HEK293 (cell line): ENCODE measurements at regions not wholly inside any gene's neighbourhood (a gene's known extent, or its start where the extent isn't known, plus 50 kb on each side); places are given as distances from the start of the nearest gene placed in this dataset.

Source experiments
- CTCF ChIP-seq: fragments of 450-650 bp; formaldehyde crosslinking; IDR thresholded peaks from 2 replicates; pipeline ENCODE4 v1.5.1; 2016; ENCODE audit warnings: missing biosample characterization, missing genetic modification characterization
- PRDM1 ChIP-seq: fragments of 450-650 bp; formaldehyde crosslinking; IDR thresholded peaks from 2 replicates; pipeline ENCODE4; 2016; ENCODE audit warnings: missing biosample characterization, missing genetic modification characterization
- ZEB2 ChIP-seq: fragments of 450-650 bp; formaldehyde crosslinking; IDR thresholded peaks from 2 replicates; pipeline ENCODE4 v1.5.1; 2016; ENCODE audit warnings: missing biosample characterization, missing genetic modification characterization
- ZNF341 ChIP-seq: fragments of 450-650 bp; formaldehyde crosslinking; IDR thresholded peaks from 2 replicates; pipeline ENCODE4; 2016; ENCODE audit warnings: low read depth, missing biosample characterization, missing genetic modification characterization
- ZNF623 ChIP-seq: fragments of 450-650 bp; formaldehyde crosslinking; IDR thresholded peaks from 2 replicates; pipeline ENCODE4 v1.5.1; 2016; ENCODE audit warnings: missing biosample characterization, missing genetic modification characterization
- TF ChIP-seq, protein P1 (sequence below): fragments of 450-650 bp; formaldehyde crosslinking; IDR thresholded peaks from 2 replicates; pipeline ENCODE4 v1.5.1; 2016; ENCODE audit warnings: missing biosample characterization, missing genetic modification characterization, low read depth

DNA sequence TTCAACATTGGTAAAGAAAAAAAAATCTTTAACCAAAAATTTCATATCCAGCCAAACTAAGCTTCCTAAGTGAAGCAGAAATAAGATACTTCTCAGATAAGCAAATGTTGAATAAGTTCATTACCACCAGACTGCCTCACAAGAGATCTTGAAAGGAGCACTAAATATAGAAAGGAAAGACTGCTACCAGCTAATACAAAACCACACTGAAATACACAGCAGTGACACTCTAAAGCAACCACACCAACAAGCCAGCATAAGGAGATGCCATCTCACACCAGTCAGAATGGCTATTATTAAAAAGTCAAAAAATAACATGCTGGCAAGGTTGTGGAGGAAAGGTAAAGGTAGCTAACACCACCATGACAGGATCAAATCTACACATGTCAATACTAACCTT lies 74.0 kb upstream of the LHCGR start:
- TF ChIP-seq CTCF (no peak), PRDM1 (tag by site-specific recombination) (no peak), ZNF341 (tag by site-specific recombination) (no peak), ZNF623 (no peak), ZEB2 (tag by site-specific recombination) (no peak)
- TF ChIP-seq, protein P1, sequence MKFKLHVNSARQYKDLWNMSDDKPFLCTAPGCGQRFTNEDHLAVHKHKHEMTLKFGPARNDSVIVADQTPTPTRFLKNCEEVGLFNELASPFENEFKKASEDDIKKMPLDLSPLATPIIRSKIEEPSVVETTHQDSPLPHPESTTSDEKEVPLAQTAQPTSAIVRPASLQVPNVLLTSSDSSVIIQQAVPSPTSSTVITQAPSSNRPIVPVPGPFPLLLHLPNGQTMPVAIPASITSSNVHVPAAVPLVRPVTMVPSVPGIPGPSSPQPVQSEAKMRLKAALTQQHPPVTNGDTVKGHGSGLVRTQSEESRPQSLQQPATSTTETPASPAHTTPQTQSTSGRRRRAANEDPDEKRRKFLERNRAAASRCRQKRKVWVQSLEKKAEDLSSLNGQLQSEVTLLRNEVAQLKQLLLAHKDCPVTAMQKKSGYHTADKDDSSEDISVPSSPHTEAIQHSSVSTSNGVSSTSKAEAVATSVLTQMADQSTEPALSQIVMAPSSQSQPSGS: no peak
